ENCODE measurements at regions not wholly inside any gene's neighbourhood (a gene's known extent, or its start where the extent isn't known, plus 50 kb on each side); places are given as distances from the start of the nearest gene placed in this dataset.

GRCh38 chr18:47754311-47755101 lies 176.0 kb downstream of the SMAD2 start:
- Histone ChIP-seq H3K9ac (ENCODE audit: low read length) (no peak overlapping the region), H3K79me2 (ENCODE audit: insufficient read depth, low read length) (no peaks in the 10 kb centered on the region), H3K9me2 (ENCODE audit: low read depth, low read length) (no peaks in the 10 kb centered on the region), H3K27me3 (ENCODE audit: insufficient read depth, low read length) (no peaks in the 10 kb centered on the region), H3K36me3 (ENCODE audit: insufficient read depth, low read length) (no peaks in the 10 kb centered on the region), H3F3A (ENCODE audit: insufficient read depth, low read length) (no peaks in the 10 kb centered on the region), H3K4me2 (ENCODE audit: low read length) (no peak overlapping the region), H4K20me1 (ENCODE audit: insufficient read depth, low read length) (no peaks in the 10 kb centered on the region), H3K27ac (ENCODE audit: low read depth, low read length, poor library complexity, severe bottlenecking) (no peak overlapping the region), H3K4me3 (ENCODE audit: low read depth, low read length, poor library complexity, severe bottlenecking) (no peak overlapping the region), H3K4me1 (ENCODE audit: insufficient read depth, low read length, severe bottlenecking) (no peaks in the 10 kb centered on the region), H3K9me3 (ENCODE audit: low read length) (no peaks in the 10 kb centered on the region), H2AFZ (ENCODE audit: low read length) (no peak overlapping the region)
- TF ChIP-seq CTCF (IDR thresholded peaks at IDR 0.05; ENCODE audit: low read length) (peak; percentile 90), EZH2 (IDR thresholded peaks at IDR 0.05; ENCODE audit: borderline replicate concordance, low read length) (no peak)

- Histone ChIP-seq H3K9me2 (ENCODE audit: low read depth, low read length) (no peaks in the 10 kb centered on the region), H4K20me1 (ENCODE audit: insufficient read depth, low read length) (no peaks in the 10 kb centered on the region), H3K4me2 (ENCODE audit: low read length) (no peak overlapping the region), H3K9ac (ENCODE audit: low read length) (no peak overlapping the region), H3K27ac (ENCODE audit: low read depth, low read length, poor library complexity, severe bottlenecking) (no peak overlapping the region), H3K79me2 (ENCODE audit: insufficient read depth, low read length) (no peaks in the 10 kb centered on the region), H3K36me3 (ENCODE audit: insufficient read depth, low read length) (no peaks in the 10 kb centered on the region), H3K27me3 (ENCODE audit: insufficient read depth, low read length) (no peaks in the 10 kb centered on the region), H3K4me3 (ENCODE audit: low read depth, low read length, poor library complexity, severe bottlenecking) (no peak overlapping the region), H3K4me1 (ENCODE audit: insufficient read depth, low read length, severe bottlenecking) (no peaks in the 10 kb centered on the region), H3F3A (ENCODE audit: insufficient read depth, low read length) (no peaks in the 10 kb centered on the region), H3K9me3 (ENCODE audit: low read length) (no peaks in the 10 kb centered on the region), H2AFZ (ENCODE audit: low read length) (no peak overlapping the region)
- TF ChIP-seq CTCF (IDR thresholded peaks at IDR 0.05; ENCODE audit: low read length) (no peak), EZH2 (IDR thresholded peaks at IDR 0.05; ENCODE audit: borderline replicate concordance, low read length) (no peak)
These were observed 177.4 kb downstream of the SMAD2 start for GRCh38 chr18:47752796-47753645.

GRCh38 chr18:47750889-47751423 lies 179.5 kb downstream of the SMAD2 start:
- Histone ChIP-seq H3K9me2 (ENCODE audit: low read depth, low read length) (no peaks in the 10 kb centered on the region), H3F3A (ENCODE audit: insufficient read depth, low read length) (no peaks in the 10 kb centered on the region), H3K27ac (ENCODE audit: low read depth, low read length, poor library complexity, severe bottlenecking) (no peak overlapping the region)

More at GRCh38 chr18:47750889-47751423, 179.5 kb downstream of the SMAD2 start:
- Histone ChIP-seq H3K4me1 (ENCODE audit: insufficient read depth, low read length, severe bottlenecking) (no peaks in the 10 kb centered on the region), H4K20me1 (ENCODE audit: insufficient read depth, low read length) (no peaks in the 10 kb centered on the region), H3K4me3 (ENCODE audit: low read depth, low read length, poor library complexity, severe bottlenecking) (no peak overlapping the region), H3K27me3 (ENCODE audit: insufficient read depth, low read length) (no peaks in the 10 kb centered on the region), H2AFZ (ENCODE audit: low read length) (no peak overlapping the region), H3K4me2 (ENCODE audit: low read length) (no peak overlapping the region), H3K36me3 (ENCODE audit: insufficient read depth, low read length) (no peaks in the 10 kb centered on the region), H3K79me2 (ENCODE audit: insufficient read depth, low read length) (no peaks in the 10 kb centered on the region), H3K9me3 (ENCODE audit: low read length) (no peaks in the 10 kb centered on the region), H3K9ac (ENCODE audit: low read length) (no peak overlapping the region)
- TF ChIP-seq EZH2 (IDR thresholded peaks at IDR 0.05; ENCODE audit: borderline replicate concordance, low read length): no peak
- no peak for TF ChIP-seq CTCF (IDR thresholded peaks at IDR 0.05; ENCODE audit: low read length)

All from OCI-LY1 (cell line).